Neural cell (in vitro differentiated cells): ENCODE measurements at regions not wholly inside any gene's neighbourhood (a gene's known extent, or its start where the extent isn't known, plus 50 kb on each side); places are given as distances from the start of the nearest gene placed in this dataset.

Experiments used
- H2AFZ ChIP-seq: fragments of 200-600, 300-800 bp; sonication (generic), shearing (Covaris generic); 2 replicates; pipeline ENCODE4 v1.6.0; 2014; ENCODE audit warnings: low read depth, mild to moderate bottlenecking, antibody characterized with exemption, low read length, moderate library complexity
- H3F3A ChIP-seq: fragments of 200-600 bp; shearing (Covaris generic); 2 replicates; pipeline ENCODE4 v1.6.1; 2016; ENCODE audit warnings: mild to moderate bottlenecking, moderate library complexity, mixed read lengths, antibody characterized with exemption, low read length; ENCODE audit not compliant: insufficient read depth, poor library complexity, severe bottlenecking
- H3K27ac ChIP-seq: fragments of 200-600, 300-800 bp; sonication (generic), shearing (Covaris generic); 2 replicates; pipeline ENCODE4 v1.5.1; 2014; ENCODE audit warnings: mild to moderate bottlenecking, low read length, moderate library complexity
- H3K27me3 ChIP-seq: fragments of 300-800, 200-600 bp; sonication (generic), shearing (Covaris generic); 2 replicates; pipeline ENCODE4 v1.6.0; 2014; ENCODE audit warnings: mild to moderate bottlenecking, low read depth, low read length, moderate library complexity; ENCODE audit not compliant: insufficient read depth
- H3K36me3 ChIP-seq: fragments of 300-800, 200-600 bp; sonication (generic), shearing (Covaris generic); 2 replicates; pipeline ENCODE4 v1.5.1; 2014; ENCODE audit warnings: mild to moderate bottlenecking, antibody characterized with exemption, low read length, moderate library complexity; ENCODE audit not compliant: insufficient read depth
- H3K4me2 ChIP-seq: fragments of 300-800, 200-600 bp; sonication (generic), shearing (Covaris generic); 2 replicates; pipeline ENCODE4 v1.6.0; 2014; ENCODE audit warnings: mild to moderate bottlenecking, low read length
- H3K4me3 ChIP-seq: fragments of 300-800, 200-600 bp; sonication (generic), shearing (Covaris generic); 2 replicates; pipeline ENCODE4 v1.5.1; 2014; ENCODE audit warnings: mild to moderate bottlenecking, low read length, moderate library complexity
- H3K79me2 ChIP-seq: fragments of 200-600 bp; shearing (Covaris generic); replicated peaks from 2 replicates; pipeline ENCODE4 v1.6.0; 2014; ENCODE audit warnings: mild to moderate bottlenecking, low read length, moderate library complexity; ENCODE audit not compliant: insufficient read depth
- H3K9ac ChIP-seq: fragments of 300-800, 200-600 bp; sonication (generic), shearing (Covaris generic); 2 replicates; pipeline ENCODE4 v1.6.1; 2016; ENCODE audit warnings: mild to moderate bottlenecking, low read length, mixed read lengths
- H3K9me2 ChIP-seq: fragments of 200-600 bp; shearing (Covaris generic); 2 replicates; pipeline ENCODE4 v1.6.1; 2016; ENCODE audit warnings: mild to moderate bottlenecking, low read length, mixed read lengths; ENCODE audit not compliant: insufficient read depth
- H3K9me3 ChIP-seq: fragments of 200-600, 300-800 bp; sonication (generic), shearing (Covaris generic); 2 replicates; pipeline ENCODE4 v1.6.1; 2016; ENCODE audit warnings: mild to moderate bottlenecking, mixed run types, low read length, moderate library complexity, mixed read lengths
- H4K20me1 ChIP-seq: fragments of 200-600 bp; shearing (Covaris generic); 2 replicates; pipeline ENCODE4 v1.6.1; 2016; ENCODE audit warnings: mild to moderate bottlenecking, mixed run types; ENCODE audit not compliant: insufficient read depth
- EP300 ChIP-seq: fragments of 450-650 bp; conservative IDR thresholded peaks from 2 replicates; pipeline ENCODE4 v1.6.1; 2014; ENCODE audit warnings: antibody characterized with exemption, mild to moderate bottlenecking, moderate library complexity; ENCODE audit not compliant: poor library complexity, severe bottlenecking
- EZH2 ChIP-seq: fragments of 200-600, 300-800 bp; shearing (Covaris generic), sonication (generic); IDR thresholded peaks from 2 replicates; pipeline ENCODE4 v1.6.1; 2014; ENCODE audit warnings: antibody characterized with exemption, low read length, borderline replicate concordance, mild to moderate bottlenecking; ENCODE audit not compliant: insufficient read depth, poor library complexity, severe bottlenecking
- MXI1 ChIP-seq: fragments of 450-650 bp; conservative IDR thresholded peaks from 2 replicates; pipeline ENCODE4 v1.6.1; 2014; ENCODE audit warnings: antibody characterized with exemption, mild to moderate bottlenecking; ENCODE audit not compliant: poor library complexity, severe bottlenecking
- POLR2AphosphoS5 ChIP-seq: IDR thresholded peaks from 2 replicates; pipeline ENCODE4 v1.6.1; 2012
- RAD21 ChIP-seq: fragments of 450-650 bp; conservative IDR thresholded peaks from 2 replicates; pipeline ENCODE4 v1.6.1; 2014; ENCODE audit warnings: antibody characterized with exemption, mild to moderate bottlenecking, moderate library complexity
- SMC3 ChIP-seq: fragments of 450-650 bp; conservative IDR thresholded peaks from 2 replicates; pipeline ENCODE4 v1.6.1; 2014; ENCODE audit warnings: antibody characterized with exemption, mild to moderate bottlenecking, moderate library complexity; ENCODE audit not compliant: poor library complexity
- TAF1 ChIP-seq: IDR thresholded peaks from 2 replicates; pipeline ENCODE4 v1.6.1; 2012; ENCODE audit warnings: low read depth
- TF ChIP-seq, protein P1 (sequence below): fragments of 450-650 bp; IDR thresholded peaks from 2 replicates; pipeline ENCODE4 v1.5.1; 2014; ENCODE audit warnings: antibody characterized with exemption, mild to moderate bottlenecking, moderate library complexity; ENCODE audit not compliant: poor library complexity, severe bottlenecking
- TF ChIP-seq, protein P2 (sequence below): IDR thresholded peaks from 2 replicates; pipeline ENCODE4 v1.6.1; 2012; ENCODE audit warnings: borderline replicate concordance

DNA sequence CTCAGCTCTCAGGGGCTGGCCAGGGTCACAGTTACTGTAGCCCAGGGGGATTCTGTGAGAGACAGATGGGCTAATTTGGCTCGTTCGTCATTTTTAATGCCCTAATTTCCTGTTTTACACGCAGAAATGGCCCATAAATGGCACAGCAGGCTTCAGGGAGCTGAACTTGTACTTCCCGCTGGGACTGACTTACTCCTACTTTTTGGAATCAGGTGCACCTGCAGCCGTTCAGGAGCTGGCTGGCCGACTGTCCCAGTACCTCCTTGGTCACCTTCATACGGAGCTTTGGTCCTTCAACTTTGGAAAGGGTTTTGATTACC is 62.4 kb upstream of the URI1 start:
- Histone ChIP-seq H3K9me2 (no peaks in the 10 kb centered on the region), H4K20me1 (no peaks in the 10 kb centered on the region), H3K79me2 (no peaks in the 10 kb centered on the region), H3F3A (no peaks in the 10 kb centered on the region), H3K9ac (no peak overlapping the region), H3K27ac (no peak overlapping the region), H3K4me2 (no peak overlapping the region), H3K36me3 (no peaks in the 10 kb centered on the region), H3K9me3 (no peaks in the 10 kb centered on the region), H3K27me3 (no peaks in the 10 kb centered on the region), H3K4me3 (no peak overlapping the region), H2AFZ (no peak overlapping the region)
- no peak for TF ChIP-seq EP300

DNA sequence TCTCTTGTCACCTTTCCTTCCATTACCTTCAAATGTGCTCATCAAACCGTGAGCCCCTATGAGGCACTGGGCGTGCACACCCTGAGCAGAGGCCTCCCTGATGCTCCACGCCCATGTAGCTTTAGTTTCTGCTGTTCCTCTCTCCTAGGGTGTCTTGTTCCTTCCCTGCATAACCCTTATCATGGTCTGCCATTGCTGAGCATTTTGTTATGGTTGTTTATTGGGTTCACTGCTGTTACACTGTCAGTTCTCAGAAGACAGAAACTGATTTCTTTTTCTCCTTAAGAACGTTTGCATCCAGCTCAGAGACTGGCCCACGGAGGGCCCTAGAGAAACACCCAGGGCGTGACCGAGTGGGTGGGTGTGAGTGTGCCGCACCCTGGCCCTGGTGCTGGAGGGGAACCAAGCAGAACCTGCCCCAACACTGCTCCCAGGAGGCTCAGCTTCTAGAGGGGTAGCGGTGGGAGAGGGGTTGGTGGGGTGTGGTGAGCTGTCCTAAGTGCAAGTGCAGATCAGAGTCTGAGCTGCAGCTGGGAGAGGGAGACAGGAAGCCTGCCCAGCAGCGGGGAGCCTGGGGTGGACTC is 61.4 kb upstream of the URI1 start:
- Histone ChIP-seq H3K9ac (no peak overlapping the region), H3K79me2 (no peaks in the 10 kb centered on the region), H3K9me3 (no peaks in the 10 kb centered on the region), H3K27ac (no peak overlapping the region), H3K36me3 (no peaks in the 10 kb centered on the region), H3K4me3 (no peak overlapping the region), H2AFZ (no peak overlapping the region), H3K4me2 (no peak overlapping the region), H3F3A (no peaks in the 10 kb centered on the region), H4K20me1 (no peaks in the 10 kb centered on the region), H3K9me2 (no peaks in the 10 kb centered on the region), H3K27me3 (no peaks in the 10 kb centered on the region)
- no peak for TF ChIP-seq EP300
- TF ChIP-seq MXI1 = no peak
- no peak for TF ChIP-seq SMC3
- TF ChIP-seq RAD21 = no peak
- TF ChIP-seq TAF1 = no peak
- TF ChIP-seq, protein P1, sequence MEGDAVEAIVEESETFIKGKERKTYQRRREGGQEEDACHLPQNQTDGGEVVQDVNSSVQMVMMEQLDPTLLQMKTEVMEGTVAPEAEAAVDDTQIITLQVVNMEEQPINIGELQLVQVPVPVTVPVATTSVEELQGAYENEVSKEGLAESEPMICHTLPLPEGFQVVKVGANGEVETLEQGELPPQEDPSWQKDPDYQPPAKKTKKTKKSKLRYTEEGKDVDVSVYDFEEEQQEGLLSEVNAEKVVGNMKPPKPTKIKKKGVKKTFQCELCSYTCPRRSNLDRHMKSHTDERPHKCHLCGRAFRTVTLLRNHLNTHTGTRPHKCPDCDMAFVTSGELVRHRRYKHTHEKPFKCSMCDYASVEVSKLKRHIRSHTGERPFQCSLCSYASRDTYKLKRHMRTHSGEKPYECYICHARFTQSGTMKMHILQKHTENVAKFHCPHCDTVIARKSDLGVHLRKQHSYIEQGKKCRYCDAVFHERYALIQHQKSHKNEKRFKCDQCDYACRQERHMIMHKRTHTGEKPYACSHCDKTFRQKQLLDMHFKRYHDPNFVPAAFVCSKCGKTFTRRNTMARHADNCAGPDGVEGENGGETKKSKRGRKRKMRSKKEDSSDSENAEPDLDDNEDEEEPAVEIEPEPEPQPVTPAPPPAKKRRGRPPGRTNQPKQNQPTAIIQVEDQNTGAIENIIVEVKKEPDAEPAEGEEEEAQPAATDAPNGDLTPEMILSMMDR = no peak
- no peak for TF ChIP-seq EZH2
- no peak for TF ChIP-seq POLR2AphosphoS5
- TF ChIP-seq, protein P2, sequence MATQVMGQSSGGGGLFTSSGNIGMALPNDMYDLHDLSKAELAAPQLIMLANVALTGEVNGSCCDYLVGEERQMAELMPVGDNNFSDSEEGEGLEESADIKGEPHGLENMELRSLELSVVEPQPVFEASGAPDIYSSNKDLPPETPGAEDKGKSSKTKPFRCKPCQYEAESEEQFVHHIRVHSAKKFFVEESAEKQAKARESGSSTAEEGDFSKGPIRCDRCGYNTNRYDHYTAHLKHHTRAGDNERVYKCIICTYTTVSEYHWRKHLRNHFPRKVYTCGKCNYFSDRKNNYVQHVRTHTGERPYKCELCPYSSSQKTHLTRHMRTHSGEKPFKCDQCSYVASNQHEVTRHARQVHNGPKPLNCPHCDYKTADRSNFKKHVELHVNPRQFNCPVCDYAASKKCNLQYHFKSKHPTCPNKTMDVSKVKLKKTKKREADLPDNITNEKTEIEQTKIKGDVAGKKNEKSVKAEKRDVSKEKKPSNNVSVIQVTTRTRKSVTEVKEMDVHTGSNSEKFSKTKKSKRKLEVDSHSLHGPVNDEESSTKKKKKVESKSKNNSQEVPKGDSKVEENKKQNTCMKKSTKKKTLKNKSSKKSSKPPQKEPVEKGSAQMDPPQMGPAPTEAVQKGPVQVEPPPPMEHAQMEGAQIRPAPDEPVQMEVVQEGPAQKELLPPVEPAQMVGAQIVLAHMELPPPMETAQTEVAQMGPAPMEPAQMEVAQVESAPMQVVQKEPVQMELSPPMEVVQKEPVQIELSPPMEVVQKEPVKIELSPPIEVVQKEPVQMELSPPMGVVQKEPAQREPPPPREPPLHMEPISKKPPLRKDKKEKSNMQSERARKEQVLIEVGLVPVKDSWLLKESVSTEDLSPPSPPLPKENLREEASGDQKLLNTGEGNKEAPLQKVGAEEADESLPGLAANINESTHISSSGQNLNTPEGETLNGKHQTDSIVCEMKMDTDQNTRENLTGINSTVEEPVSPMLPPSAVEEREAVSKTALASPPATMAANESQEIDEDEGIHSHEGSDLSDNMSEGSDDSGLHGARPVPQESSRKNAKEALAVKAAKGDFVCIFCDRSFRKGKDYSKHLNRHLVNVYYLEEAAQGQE = no peak

DNA sequence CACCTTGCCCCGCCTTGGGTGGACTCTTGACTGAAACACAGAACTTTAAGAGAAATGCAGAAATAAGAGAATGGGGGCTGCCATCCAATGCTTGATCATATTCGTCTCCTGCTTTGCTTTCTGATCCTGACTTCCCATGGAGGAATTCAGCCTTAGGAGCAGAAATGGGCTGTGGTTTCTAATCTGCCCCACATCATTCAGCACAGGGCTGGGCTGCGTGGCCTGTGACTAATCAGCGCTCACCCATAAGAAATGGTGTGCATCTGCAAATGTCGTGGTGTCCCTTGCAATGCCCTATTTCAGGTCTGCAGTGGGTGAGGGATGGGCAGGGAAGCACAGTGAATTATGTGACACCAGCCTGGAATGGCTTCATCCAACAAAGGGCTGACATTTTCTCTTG is 60.7 kb upstream of the URI1 start:
- TF ChIP-seq TAF1 (no peak), POLR2AphosphoS5 (no peak), EZH2 (no peak), MXI1 (no peak), SMC3 (no peak), RAD21 (no peak), EP300 (no peak)
- TF ChIP-seq, protein P1 = no peak
- TF ChIP-seq, protein P2 = no peak
- Histone ChIP-seq H2AFZ (no peak overlapping the region), H3K27ac (no peak overlapping the region)

More for the DNA sequence above, 60.7 kb upstream of the URI1 start:
- H3K27me3 ChIP-seq = no peaks in the 10 kb centered on the region
- no peaks in the 10 kb centered on the region for H3K9me3 ChIP-seq
- no peak overlapping the region for H3K4me2 ChIP-seq
- no peak overlapping the region for H3K4me3 ChIP-seq
- no peaks in the 10 kb centered on the region for H4K20me1 ChIP-seq
- no peaks in the 10 kb centered on the region for H3F3A ChIP-seq
- H3K9ac ChIP-seq = no peak overlapping the region
- no peaks in the 10 kb centered on the region for H3K36me3 ChIP-seq
- H3K79me2 ChIP-seq = no peaks in the 10 kb centered on the region
- no peaks in the 10 kb centered on the region for H3K9me2 ChIP-seq
